ENCODE measurements at regions not wholly inside any gene's neighbourhood (a gene's known extent, or its start where the extent isn't known, plus 50 kb on each side); places are given as distances from the start of the nearest gene placed in this dataset.

DNA sequence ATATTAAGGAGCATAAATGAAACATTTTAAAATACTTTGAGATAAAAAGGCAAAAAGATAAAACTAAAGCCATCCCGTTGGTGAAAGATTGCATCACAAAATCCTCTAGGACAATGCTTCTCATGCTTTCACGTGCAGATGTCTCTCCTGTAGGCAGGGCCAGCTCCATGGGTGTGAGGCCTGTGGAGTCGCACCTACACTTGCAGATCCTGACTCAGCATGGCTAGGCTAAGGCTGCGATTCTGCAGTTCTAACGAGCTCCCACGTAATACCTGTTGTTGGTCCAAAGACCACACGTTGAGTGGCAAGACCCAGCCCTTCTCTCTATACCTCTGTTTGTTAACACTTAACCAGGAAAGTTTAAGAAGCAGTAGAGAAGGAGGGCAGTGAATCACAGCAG is 62.1 kb upstream of the CAPRIN1 start:
- no peaks in the 10 kb centered on the region for H3K79me2 ChIP-seq (ENCODE audit: insufficient read depth, low read length)
- no peaks in the 10 kb centered on the region for H3K9me2 ChIP-seq (ENCODE audit: low read depth, low read length)
- H3K27ac ChIP-seq (ENCODE audit: low read depth, low read length, poor library complexity, severe bottlenecking), result no peak overlapping the region
- TF ChIP-seq EZH2 (IDR thresholded peaks at IDR 0.05; ENCODE audit: borderline replicate concordance, low read length), result no peak
- TF ChIP-seq, protein P1, sequence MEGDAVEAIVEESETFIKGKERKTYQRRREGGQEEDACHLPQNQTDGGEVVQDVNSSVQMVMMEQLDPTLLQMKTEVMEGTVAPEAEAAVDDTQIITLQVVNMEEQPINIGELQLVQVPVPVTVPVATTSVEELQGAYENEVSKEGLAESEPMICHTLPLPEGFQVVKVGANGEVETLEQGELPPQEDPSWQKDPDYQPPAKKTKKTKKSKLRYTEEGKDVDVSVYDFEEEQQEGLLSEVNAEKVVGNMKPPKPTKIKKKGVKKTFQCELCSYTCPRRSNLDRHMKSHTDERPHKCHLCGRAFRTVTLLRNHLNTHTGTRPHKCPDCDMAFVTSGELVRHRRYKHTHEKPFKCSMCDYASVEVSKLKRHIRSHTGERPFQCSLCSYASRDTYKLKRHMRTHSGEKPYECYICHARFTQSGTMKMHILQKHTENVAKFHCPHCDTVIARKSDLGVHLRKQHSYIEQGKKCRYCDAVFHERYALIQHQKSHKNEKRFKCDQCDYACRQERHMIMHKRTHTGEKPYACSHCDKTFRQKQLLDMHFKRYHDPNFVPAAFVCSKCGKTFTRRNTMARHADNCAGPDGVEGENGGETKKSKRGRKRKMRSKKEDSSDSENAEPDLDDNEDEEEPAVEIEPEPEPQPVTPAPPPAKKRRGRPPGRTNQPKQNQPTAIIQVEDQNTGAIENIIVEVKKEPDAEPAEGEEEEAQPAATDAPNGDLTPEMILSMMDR (IDR thresholded peaks at IDR 0.05; ENCODE audit: low read length), result no peak
- H3K9me3 ChIP-seq (ENCODE audit: low read length), result no peaks in the 10 kb centered on the region
- no peak overlapping the region for H3K9ac ChIP-seq (ENCODE audit: low read length)
- no peaks in the 10 kb centered on the region for H3F3A ChIP-seq (ENCODE audit: insufficient read depth, low read length)
- H4K20me1 ChIP-seq (ENCODE audit: insufficient read depth, low read length), result no peaks in the 10 kb centered on the region
- no peaks in the 10 kb centered on the region for H3K36me3 ChIP-seq (ENCODE audit: insufficient read depth, low read length)
- H3K4me2 ChIP-seq (ENCODE audit: low read length), result no peak overlapping the region
- H3K4me1 ChIP-seq (ENCODE audit: insufficient read depth, low read length, severe bottlenecking), result no peaks in the 10 kb centered on the region
- H2AFZ ChIP-seq (ENCODE audit: low read length), result no peak overlapping the region
- peaks cover 3% of the 10 kb centered on the region; the same call in 1 of the 2 replicates for H3K27me3 ChIP-seq (ENCODE audit: insufficient read depth, low read length)
- no peak overlapping the region for H3K4me3 ChIP-seq (ENCODE audit: low read depth, low read length, poor library complexity, severe bottlenecking)

DNA sequence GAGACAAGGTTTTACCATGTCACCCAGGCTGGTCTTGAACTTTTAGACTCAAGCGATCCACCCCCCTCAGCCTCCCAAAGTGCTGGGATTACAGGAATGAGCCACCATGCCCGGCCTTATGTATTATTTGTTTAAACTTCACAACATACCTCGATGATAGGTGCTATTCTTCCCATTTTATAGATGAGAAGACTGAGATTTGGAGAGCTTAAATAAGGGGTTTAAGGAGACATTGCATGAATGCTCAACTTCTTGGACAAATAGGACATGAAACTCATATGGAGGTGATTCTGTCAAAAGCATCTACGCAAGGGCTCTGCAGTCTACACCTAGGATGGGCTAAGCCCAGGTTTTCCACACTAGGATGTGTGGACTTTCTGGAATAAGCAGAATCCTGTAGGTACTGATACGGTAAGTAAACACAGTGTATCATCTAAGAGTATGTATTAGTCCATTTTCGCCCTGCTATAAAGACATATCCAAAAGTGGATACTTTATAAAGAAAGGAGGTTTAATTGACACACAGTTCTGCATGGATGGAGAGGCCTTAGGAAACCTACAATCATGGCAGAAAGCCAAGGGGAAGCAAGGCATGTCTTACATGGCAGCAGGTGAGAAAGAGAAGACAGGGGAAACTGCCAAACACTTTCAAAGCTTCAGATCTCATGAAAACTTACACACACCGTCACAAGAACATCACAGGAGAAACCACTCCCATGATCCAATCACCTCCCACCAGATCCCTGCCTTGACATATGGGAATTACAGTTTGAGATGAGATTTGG is 62.8 kb upstream of the CAPRIN1 start:
- H2AFZ ChIP-seq (ENCODE audit: low read length), result no peak overlapping the region

GRCh38 chr11:33987975-33988580 is 63.5 kb upstream of the CAPRIN1 start:
- TF ChIP-seq EZH2 (IDR thresholded peaks at IDR 0.05; ENCODE audit: borderline replicate concordance, low read length), result no peak
- TF ChIP-seq, protein P1 (IDR thresholded peaks at IDR 0.05; ENCODE audit: low read length), result peak; percentile 77
- no peak overlapping the region for H3K9ac ChIP-seq (ENCODE audit: low read length)

More for the DNA sequence above, 62.8 kb upstream of the CAPRIN1 start:
- Histone ChIP-seq H3K9ac (ENCODE audit: low read length) (no peak overlapping the region), H3K4me2 (ENCODE audit: low read length) (no peak overlapping the region), H3K9me3 (ENCODE audit: low read length) (no peaks in the 10 kb centered on the region), H3K79me2 (ENCODE audit: insufficient read depth, low read length) (no peaks in the 10 kb centered on the region), H3F3A (ENCODE audit: insufficient read depth, low read length) (no peaks in the 10 kb centered on the region), H3K36me3 (ENCODE audit: insufficient read depth, low read length) (no peaks in the 10 kb centered on the region), H3K9me2 (ENCODE audit: low read depth, low read length) (no peaks in the 10 kb centered on the region), H3K27me3 (ENCODE audit: insufficient read depth, low read length) (peaks cover 3% of the 10 kb centered on the region; the same call in 1 of the 2 replicates), H3K4me1 (ENCODE audit: insufficient read depth, low read length, severe bottlenecking) (no peaks in the 10 kb centered on the region), H3K27ac (ENCODE audit: low read depth, low read length, poor library complexity, severe bottlenecking) (no peak overlapping the region), H3K4me3 (ENCODE audit: low read depth, low read length, poor library complexity, severe bottlenecking) (no peak overlapping the region), H4K20me1 (ENCODE audit: insufficient read depth, low read length) (no peaks in the 10 kb centered on the region)
- TF ChIP-seq, protein P1 (IDR thresholded peaks at IDR 0.05; ENCODE audit: low read length), result no peak
- no peak for TF ChIP-seq EZH2 (IDR thresholded peaks at IDR 0.05; ENCODE audit: borderline replicate concordance, low read length)

More at GRCh38 chr11:33987975-33988580, 63.5 kb upstream of the CAPRIN1 start:
- Histone ChIP-seq H3K9me2 (ENCODE audit: low read depth, low read length) (no peaks in the 10 kb centered on the region), H3K4me1 (ENCODE audit: insufficient read depth, low read length, severe bottlenecking) (no peaks in the 10 kb centered on the region), H4K20me1 (ENCODE audit: insufficient read depth, low read length) (no peaks in the 10 kb centered on the region), H3F3A (ENCODE audit: insufficient read depth, low read length) (no peaks in the 10 kb centered on the region), H3K79me2 (ENCODE audit: insufficient read depth, low read length) (no peaks in the 10 kb centered on the region), H3K27me3 (ENCODE audit: insufficient read depth, low read length) (peaks cover 3% of the 10 kb centered on the region; the same call in 1 of the 2 replicates), H3K9me3 (ENCODE audit: low read length) (no peaks in the 10 kb centered on the region), H3K4me3 (ENCODE audit: low read depth, low read length, poor library complexity, severe bottlenecking) (no peak overlapping the region), H3K27ac (ENCODE audit: low read depth, low read length, poor library complexity, severe bottlenecking) (no peak overlapping the region), H3K4me2 (ENCODE audit: low read length) (no peak overlapping the region), H2AFZ (ENCODE audit: low read length) (no peak overlapping the region), H3K36me3 (ENCODE audit: insufficient read depth, low read length) (no peaks in the 10 kb centered on the region)

Measured in OCI-LY1 (cell line).